ENCODE measurements at regions not wholly inside any gene's neighbourhood (a gene's known extent, or its start where the extent isn't known, plus 50 kb on each side); places are given as distances from the start of the nearest gene placed in this dataset.

GRCh38 chr9:80787636-80788035, 901.7 kb downstream of the TLE1 start:
- TF ChIP-seq POLR2AphosphoS5 (IDR thresholded peaks at IDR 0.05; ENCODE audit: insufficient read depth in 1 of 2, low read depth in 1 of 2): no peak
- TF ChIP-seq, protein P1, sequence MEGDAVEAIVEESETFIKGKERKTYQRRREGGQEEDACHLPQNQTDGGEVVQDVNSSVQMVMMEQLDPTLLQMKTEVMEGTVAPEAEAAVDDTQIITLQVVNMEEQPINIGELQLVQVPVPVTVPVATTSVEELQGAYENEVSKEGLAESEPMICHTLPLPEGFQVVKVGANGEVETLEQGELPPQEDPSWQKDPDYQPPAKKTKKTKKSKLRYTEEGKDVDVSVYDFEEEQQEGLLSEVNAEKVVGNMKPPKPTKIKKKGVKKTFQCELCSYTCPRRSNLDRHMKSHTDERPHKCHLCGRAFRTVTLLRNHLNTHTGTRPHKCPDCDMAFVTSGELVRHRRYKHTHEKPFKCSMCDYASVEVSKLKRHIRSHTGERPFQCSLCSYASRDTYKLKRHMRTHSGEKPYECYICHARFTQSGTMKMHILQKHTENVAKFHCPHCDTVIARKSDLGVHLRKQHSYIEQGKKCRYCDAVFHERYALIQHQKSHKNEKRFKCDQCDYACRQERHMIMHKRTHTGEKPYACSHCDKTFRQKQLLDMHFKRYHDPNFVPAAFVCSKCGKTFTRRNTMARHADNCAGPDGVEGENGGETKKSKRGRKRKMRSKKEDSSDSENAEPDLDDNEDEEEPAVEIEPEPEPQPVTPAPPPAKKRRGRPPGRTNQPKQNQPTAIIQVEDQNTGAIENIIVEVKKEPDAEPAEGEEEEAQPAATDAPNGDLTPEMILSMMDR (IDR thresholded peaks at IDR 0.05): no peak
- TF ChIP-seq POLR2A (IDR thresholded peaks at IDR 0.05): no peak
- DNase-seq (ENCODE audit: extremely low spot score in 2 of 2): no peak
- no peaks in the 10 kb centered on the region for H3K27me3 ChIP-seq
- no peak overlapping the region for H3K27ac ChIP-seq
- intact Hi-C loops (cut with DNase I): no loop called here
- H3K36me3 ChIP-seq: no peaks in the 10 kb centered on the region
- no peaks in the 10 kb centered on the region for H3K9me3 ChIP-seq
- no peaks in the 10 kb centered on the region for H3K4me1 ChIP-seq
- H3K4me3 ChIP-seq: no peak overlapping the region

GRCh38 chr9:80784647-80785046, 904.7 kb downstream of the TLE1 start:
- TF ChIP-seq, protein P1 (IDR thresholded peaks at IDR 0.05): no peak
- TF ChIP-seq POLR2AphosphoS5 (IDR thresholded peaks at IDR 0.05; ENCODE audit: insufficient read depth in 1 of 2, low read depth in 1 of 2) (no peak), POLR2A (IDR thresholded peaks at IDR 0.05) (no peak)
- Histone ChIP-seq H3K36me3 (no peaks in the 10 kb centered on the region), H3K4me3 (no peak overlapping the region), H3K4me1 (no peaks in the 10 kb centered on the region), H3K27ac (no peak overlapping the region), H3K9me3 (no peaks in the 10 kb centered on the region), H3K27me3 (no peaks in the 10 kb centered on the region)
- DNase-seq (ENCODE audit: extremely low spot score in 2 of 2): no peak
- intact Hi-C loops (cut with DNase I): no loop called here

GRCh38 chr9:80775971-80776370, 913.4 kb downstream of the TLE1 start:
- Histone ChIP-seq H3K36me3 (no peaks in the 10 kb centered on the region), H3K27me3 (no peaks in the 10 kb centered on the region), H3K4me3 (no peak overlapping the region), H3K4me1 (no peaks in the 10 kb centered on the region), H3K27ac (no peak overlapping the region), H3K9me3 (no peaks in the 10 kb centered on the region)
- no peak for DNase-seq (ENCODE audit: extremely low spot score in 2 of 2)
- TF ChIP-seq POLR2A (IDR thresholded peaks at IDR 0.05) (no peak), POLR2AphosphoS5 (IDR thresholded peaks at IDR 0.05; ENCODE audit: insufficient read depth in 1 of 2, low read depth in 1 of 2) (no peak)
- TF ChIP-seq, protein P1 (IDR thresholded peaks at IDR 0.05): no peak
- intact Hi-C loops (cut with DNase I): no loop called here

GRCh38 chr9:80775530-80775929, 913.8 kb downstream of the TLE1 start:
- Histone ChIP-seq H3K4me3 (no peak overlapping the region), H3K9me3 (no peaks in the 10 kb centered on the region), H3K36me3 (no peaks in the 10 kb centered on the region), H3K27ac (no peak overlapping the region), H3K27me3 (no peaks in the 10 kb centered on the region), H3K4me1 (no peaks in the 10 kb centered on the region)
- TF ChIP-seq, protein P1 (IDR thresholded peaks at IDR 0.05): no peak
- TF ChIP-seq POLR2A (IDR thresholded peaks at IDR 0.05) (no peak), POLR2AphosphoS5 (IDR thresholded peaks at IDR 0.05; ENCODE audit: insufficient read depth in 1 of 2, low read depth in 1 of 2) (no peak)
- intact Hi-C loops (cut with DNase I): no loop called here
- no peak for DNase-seq (ENCODE audit: extremely low spot score in 2 of 2)

DNA sequence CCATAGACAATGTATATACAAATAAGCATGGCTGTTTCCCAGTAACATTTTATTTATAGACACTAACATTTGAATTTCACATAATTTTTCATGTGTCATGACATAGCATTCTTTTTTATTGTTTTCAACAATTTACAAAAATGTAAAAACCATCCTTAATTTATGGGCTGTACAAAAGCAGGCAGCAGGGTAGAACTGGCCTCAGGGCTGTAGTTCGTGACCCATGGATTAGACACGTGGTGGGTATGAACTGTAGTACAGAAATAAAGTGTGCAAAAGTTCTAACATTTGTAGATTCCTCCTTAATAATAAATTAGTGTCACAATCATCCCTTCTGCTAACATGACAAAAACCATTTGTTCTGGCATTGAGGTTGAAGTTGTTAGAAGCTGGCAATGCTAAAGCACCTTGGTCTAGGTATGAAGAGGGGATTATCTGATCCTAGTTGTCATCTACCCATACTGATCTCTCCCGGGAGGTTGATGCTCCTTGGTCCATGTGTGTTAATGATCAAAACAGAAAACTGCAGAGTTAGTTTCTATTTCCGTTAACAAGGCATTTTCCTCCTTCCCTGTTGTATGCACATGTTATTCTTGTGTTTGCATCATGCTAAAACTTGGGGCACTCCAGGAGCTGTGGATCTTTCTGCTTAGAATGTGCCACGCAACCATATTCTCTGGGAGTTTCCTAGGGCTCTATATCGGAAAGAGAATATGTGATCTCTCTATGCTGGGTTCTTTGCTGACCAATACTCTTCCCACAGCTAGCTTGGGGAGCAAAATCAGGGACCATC, 917.6 kb downstream of the TLE1 start:
- H3K36me3 ChIP-seq: no peaks in the 10 kb centered on the region
- no peak for DNase-seq (ENCODE audit: extremely low spot score in 2 of 2)

More for the DNA sequence above, 917.6 kb downstream of the TLE1 start:
- no peak for TF ChIP-seq POLR2AphosphoS5 (IDR thresholded peaks at IDR 0.05; ENCODE audit: insufficient read depth in 1 of 2, low read depth in 1 of 2)
- TF ChIP-seq, protein P1 (IDR thresholded peaks at IDR 0.05): no peak
- TF ChIP-seq POLR2A (IDR thresholded peaks at IDR 0.05): no peak
- Histone ChIP-seq H3K4me3 (no peak overlapping the region), H3K9me3 (no peaks in the 10 kb centered on the region), H3K27me3 (no peaks in the 10 kb centered on the region), H3K4me1 (no peaks in the 10 kb centered on the region), H3K27ac (no peak overlapping the region)
- intact Hi-C loops (cut with DNase I): no loop called here

Measured in vagina (tissue), 2 donors.